Panc1 (cell line): ENCODE measurements at regions not wholly inside any gene's neighbourhood (a gene's known extent, or its start where the extent isn't known, plus 50 kb on each side); places are given as distances from the start of the nearest gene placed in this dataset.

Source experiments
- ATAC-seq: fragments of 200-7000 bp; cut with Tn5 transposase; 2 replicates; pipeline ENCODE4 v1.9.1; 2020; ENCODE audit warnings: mild to moderate bottlenecking, moderate library complexity
- BruUV-seq: library from RNA; stranded (reverse); fragments of 400-500 nt; replicated peaks from 2 replicates; lab custom pipeline; 2021; lab: Mats Ljungman, UMichigan
- CTCF ChIA-PET: fragments of 300-600 bp; sonication (Branson Sonifier 250); formaldehyde crosslinking; loops from one replicate; lab custom pipeline; 2022; ENCODE audit warnings: antibody characterized with exemption; lab: Charles Lee
- POLR2A ChIA-PET: fragments of 300-600 bp; sonication (Branson Sonifier 250); formaldehyde crosslinking; loops from one replicate; lab custom pipeline; 2022; ENCODE audit warnings: antibody characterized with exemption; lab: Charles Lee
- DNase-seq: peaks from one replicate; pipeline ENCODE4 v3.0.0-alpha.2; 2010; ENCODE audit warnings: low read depth, low spot score
- H3K27ac ChIP-seq: 2 replicates; pipeline ENCODE4 v1.5.1; 2011; ENCODE audit warnings: mild to moderate bottlenecking, low read length, inconsistent platforms
- H3K27me3 ChIP-seq: fragments of 200-500 bp; sonication (Bioruptor generic); 2 replicates; pipeline ENCODE4 v1.6.0; 2014; ENCODE audit warnings: low read length, inconsistent platforms; ENCODE audit not compliant: control insufficient read depth, insufficient read depth
- H3K36me3 ChIP-seq: fragments of 200-500 bp; sonication (Bioruptor generic); 2 replicates; pipeline ENCODE4 v1.5.1; 2014; ENCODE audit warnings: inconsistent platforms, mild to moderate bottlenecking, low read length, moderate library complexity; ENCODE audit not compliant: control insufficient read depth, insufficient read depth
- H3K4me1 ChIP-seq: 2 replicates; pipeline ENCODE4 v1.5.1; 2011; ENCODE audit warnings: inconsistent platforms, mild to moderate bottlenecking, low read length, moderate library complexity; ENCODE audit not compliant: control insufficient read depth, insufficient read depth
- H3K4me3 ChIP-seq, 2 experiments: 2 replicates each; pipeline ENCODE4 v1.5.1; 2011 to 2012; ENCODE audit warnings: low read depth in 2 of 2, low read length in 2 of 2, mild to moderate bottlenecking in 2 of 2, inconsistent platforms in 1 of 2, moderate library complexity in 1 of 2
- H3K9me3 ChIP-seq: fragments of 200-500 bp; sonication (Bioruptor generic); 2 replicates; pipeline ENCODE4 v1.5.1; 2014; ENCODE audit warnings: low read depth, mild to moderate bottlenecking, inconsistent platforms, low read length, moderate library complexity; ENCODE audit not compliant: control insufficient read depth, insufficient read depth
- POLR2AphosphoS5 ChIP-seq: IDR thresholded peaks from 2 replicates; pipeline ENCODE4 v1.6.1; 2012; ENCODE audit warnings: mild to moderate bottlenecking, low read depth, low read length, moderate library complexity
- SIN3A ChIP-seq: IDR thresholded peaks from 2 replicates; pipeline ENCODE4 v1.6.1; 2012; ENCODE audit warnings: low read depth, mild to moderate bottlenecking, low read length, moderate library complexity, borderline replicate concordance; ENCODE audit not compliant: insufficient read depth
- TCF7L2 ChIP-seq: IDR thresholded peaks from 2 replicates; pipeline ENCODE4 v1.6.1; 2011; ENCODE audit warnings: mild to moderate bottlenecking, low read depth, low read length, inconsistent platforms
- in situ Hi-C: cut with HindIII; loops from 2 replicates; pipeline ENCODE4 v1.10.0; 2016; ENCODE audit warnings: low sequenced_read_pairs, low pct_unique_long_range_greater_than_20kb
- intact Hi-C: fragments of 100-400 bp; cut with micrococcal nuclease; formaldehyde crosslinking; loops from one replicate; pipeline ENCODE4 v1.10.0; 2022; ENCODE audit not compliant: unreplicated experiment
- TF ChIP-seq, protein P1 (sequence below), 2 experiments: IDR thresholded peaks; 2 replicates each; pipeline ENCODE4 v1.6.1; 2011 to 2012; ENCODE audit warnings: low read depth in 2 of 2, control low read depth in 1 of 2, low read length in 1 of 2, mild to moderate bottlenecking in 1 of 2, moderate library complexity in 1 of 2; ENCODE audit not compliant: insufficient read depth in 1 of 2
- TF ChIP-seq, protein P2 (sequence below): fragments of 450-650 bp; IDR thresholded peaks from 2 replicates; pipeline ENCODE4 v1.5.1; 2017; ENCODE audit warnings: mild to moderate bottlenecking

DNA sequence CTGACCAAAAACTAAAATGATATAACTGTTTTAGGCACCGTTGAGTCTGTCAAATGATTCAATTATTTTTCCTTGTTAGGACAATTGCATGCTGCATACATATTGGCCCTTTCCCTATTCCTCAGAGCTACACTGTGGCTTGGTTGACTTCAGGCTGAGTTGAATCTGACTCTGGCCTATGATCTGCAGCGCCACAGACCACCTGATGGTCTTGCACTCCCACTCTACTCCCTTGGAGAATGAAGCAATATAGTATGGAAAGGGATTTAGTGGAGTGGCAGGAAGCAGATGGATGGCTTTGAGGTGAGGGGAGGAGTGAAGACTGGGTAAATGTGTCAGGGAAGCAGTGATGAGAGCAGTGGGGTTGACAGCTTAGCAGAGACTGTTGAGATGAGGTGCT is 579.0 kb upstream of the STXBP6 start:
- in situ Hi-C loops (no loop called here), intact Hi-C loops (no loop called here)
- POLR2A ChIA-PET, result no interaction called here
- CTCF ChIA-PET, result no interaction called here
- H3K4me1 ChIP-seq, result no peaks in the 10 kb centered on the region
- BruUV-seq, result no TSS peak
- no peak overlapping the region for H3K27ac ChIP-seq
- H3K4me3 ChIP-seq, result no peak overlapping the region
- H3K9me3 ChIP-seq, result no peaks in the 10 kb centered on the region
- no peaks in the 10 kb centered on the region for H3K36me3 ChIP-seq
- no peak for TF ChIP-seq SIN3A
- no peak for TF ChIP-seq POLR2AphosphoS5
- TF ChIP-seq, protein P1, sequence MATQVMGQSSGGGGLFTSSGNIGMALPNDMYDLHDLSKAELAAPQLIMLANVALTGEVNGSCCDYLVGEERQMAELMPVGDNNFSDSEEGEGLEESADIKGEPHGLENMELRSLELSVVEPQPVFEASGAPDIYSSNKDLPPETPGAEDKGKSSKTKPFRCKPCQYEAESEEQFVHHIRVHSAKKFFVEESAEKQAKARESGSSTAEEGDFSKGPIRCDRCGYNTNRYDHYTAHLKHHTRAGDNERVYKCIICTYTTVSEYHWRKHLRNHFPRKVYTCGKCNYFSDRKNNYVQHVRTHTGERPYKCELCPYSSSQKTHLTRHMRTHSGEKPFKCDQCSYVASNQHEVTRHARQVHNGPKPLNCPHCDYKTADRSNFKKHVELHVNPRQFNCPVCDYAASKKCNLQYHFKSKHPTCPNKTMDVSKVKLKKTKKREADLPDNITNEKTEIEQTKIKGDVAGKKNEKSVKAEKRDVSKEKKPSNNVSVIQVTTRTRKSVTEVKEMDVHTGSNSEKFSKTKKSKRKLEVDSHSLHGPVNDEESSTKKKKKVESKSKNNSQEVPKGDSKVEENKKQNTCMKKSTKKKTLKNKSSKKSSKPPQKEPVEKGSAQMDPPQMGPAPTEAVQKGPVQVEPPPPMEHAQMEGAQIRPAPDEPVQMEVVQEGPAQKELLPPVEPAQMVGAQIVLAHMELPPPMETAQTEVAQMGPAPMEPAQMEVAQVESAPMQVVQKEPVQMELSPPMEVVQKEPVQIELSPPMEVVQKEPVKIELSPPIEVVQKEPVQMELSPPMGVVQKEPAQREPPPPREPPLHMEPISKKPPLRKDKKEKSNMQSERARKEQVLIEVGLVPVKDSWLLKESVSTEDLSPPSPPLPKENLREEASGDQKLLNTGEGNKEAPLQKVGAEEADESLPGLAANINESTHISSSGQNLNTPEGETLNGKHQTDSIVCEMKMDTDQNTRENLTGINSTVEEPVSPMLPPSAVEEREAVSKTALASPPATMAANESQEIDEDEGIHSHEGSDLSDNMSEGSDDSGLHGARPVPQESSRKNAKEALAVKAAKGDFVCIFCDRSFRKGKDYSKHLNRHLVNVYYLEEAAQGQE (IDR thresholded peaks at IDR 0.05; ENCODE audit: insufficient read depth in 1 of 2, low read depth in 2 of 2, low read length in 1 of 2), result no peak
- no peak for TF ChIP-seq TCF7L2
- TF ChIP-seq, protein P2, sequence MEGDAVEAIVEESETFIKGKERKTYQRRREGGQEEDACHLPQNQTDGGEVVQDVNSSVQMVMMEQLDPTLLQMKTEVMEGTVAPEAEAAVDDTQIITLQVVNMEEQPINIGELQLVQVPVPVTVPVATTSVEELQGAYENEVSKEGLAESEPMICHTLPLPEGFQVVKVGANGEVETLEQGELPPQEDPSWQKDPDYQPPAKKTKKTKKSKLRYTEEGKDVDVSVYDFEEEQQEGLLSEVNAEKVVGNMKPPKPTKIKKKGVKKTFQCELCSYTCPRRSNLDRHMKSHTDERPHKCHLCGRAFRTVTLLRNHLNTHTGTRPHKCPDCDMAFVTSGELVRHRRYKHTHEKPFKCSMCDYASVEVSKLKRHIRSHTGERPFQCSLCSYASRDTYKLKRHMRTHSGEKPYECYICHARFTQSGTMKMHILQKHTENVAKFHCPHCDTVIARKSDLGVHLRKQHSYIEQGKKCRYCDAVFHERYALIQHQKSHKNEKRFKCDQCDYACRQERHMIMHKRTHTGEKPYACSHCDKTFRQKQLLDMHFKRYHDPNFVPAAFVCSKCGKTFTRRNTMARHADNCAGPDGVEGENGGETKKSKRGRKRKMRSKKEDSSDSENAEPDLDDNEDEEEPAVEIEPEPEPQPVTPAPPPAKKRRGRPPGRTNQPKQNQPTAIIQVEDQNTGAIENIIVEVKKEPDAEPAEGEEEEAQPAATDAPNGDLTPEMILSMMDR, result no peak
- DNase-seq (no peak), ATAC-seq (no peak)
- H3K27me3 ChIP-seq, result no peaks in the 10 kb centered on the region

- Histone ChIP-seq H3K36me3 (no peaks in the 10 kb centered on the region), H3K4me1 (no peaks in the 10 kb centered on the region), H3K27me3 (no peaks in the 10 kb centered on the region), H3K9me3 (no peaks in the 10 kb centered on the region), H3K27ac (no peak overlapping the region), H3K4me3 (no peak overlapping the region)
- intact Hi-C loops, result no loop called here
- in situ Hi-C loops, result no loop called here
- BruUV-seq, result no TSS peak
- ChIA-PET POLR2A (no interaction called here), CTCF (no interaction called here)
- ATAC-seq (no peak), DNase-seq (no peak)
- TF ChIP-seq, protein P2, result no peak
- TF ChIP-seq, protein P1 (IDR thresholded peaks at IDR 0.05; ENCODE audit: insufficient read depth in 1 of 2, low read depth in 2 of 2, low read length in 1 of 2), result no peak
- no peak for TF ChIP-seq POLR2AphosphoS5
- no peak for TF ChIP-seq SIN3A
- no peak for TF ChIP-seq TCF7L2
These were observed 578.4 kb upstream of the STXBP6 start for GRCh38 chr14:25628390-25628789.
